Calu3 (cell line): ENCODE measurements at regions not wholly inside any gene's neighbourhood (a gene's known extent, or its start where the extent isn't known, plus 50 kb on each side); places are given as distances from the start of the nearest gene placed in this dataset.

ENCODE experiments used
- BruUV-seq: library from RNA; stranded (reverse); fragments of 400-500 nt; replicated peaks from 2 replicates; lab custom pipeline; 2021; lab: Mats Ljungman, UMichigan
- CTCF ChIA-PET: fragments of 300-600 bp; sonication (Branson Sonifier 250); formaldehyde crosslinking; loops from one replicate; lab custom pipeline; 2022; ENCODE audit warnings: antibody characterized with exemption; lab: Charles Lee
- DNase-seq: peaks from one replicate; pipeline ENCODE4 v3.0.0; 2022
- H3K27ac Mint-ChIP-seq: one replicate; pipeline ENCODE4 v1.8.0; 2022; ENCODE audit warnings: mixed read lengths; ENCODE audit not compliant: unreplicated experiment
- H3K27me3 Mint-ChIP-seq: one replicate; pipeline ENCODE4 v1.8.0; 2022; ENCODE audit warnings: mixed read lengths; ENCODE audit not compliant: unreplicated experiment
- H3K36me3 Mint-ChIP-seq: one replicate; pipeline ENCODE4 v1.8.0; 2022; ENCODE audit warnings: mild to moderate bottlenecking, moderate library complexity, mixed read lengths; ENCODE audit not compliant: insufficient read depth, unreplicated experiment
- H3K4me1 Mint-ChIP-seq: one replicate; pipeline ENCODE4 v1.8.0; 2022; ENCODE audit warnings: mild to moderate bottlenecking, low read depth, mixed read lengths; ENCODE audit not compliant: unreplicated experiment
- H3K4me3 Mint-ChIP-seq: one replicate; pipeline ENCODE4 v1.8.0; 2022; ENCODE audit warnings: mild to moderate bottlenecking, low read depth, moderate library complexity, mixed read lengths; ENCODE audit not compliant: unreplicated experiment
- H3K9me3 Mint-ChIP-seq: one replicate; pipeline ENCODE4 v1.8.0; 2022; ENCODE audit warnings: low read depth, mixed read lengths; ENCODE audit not compliant: unreplicated experiment
- intact Hi-C: fragments of 100-400 bp; cut with micrococcal nuclease; formaldehyde crosslinking; loops from one replicate; pipeline ENCODE4 v1.10.0; 2022; ENCODE audit not compliant: unreplicated experiment
- TF ChIP-seq, protein P1 (sequence below): fragments of 200-600 bp; IDR thresholded peaks from one replicate; pipeline ENCODE4 v1.8.0; 2022; ENCODE audit warnings: antibody characterized with exemption; ENCODE audit not compliant: unreplicated experiment

DNA sequence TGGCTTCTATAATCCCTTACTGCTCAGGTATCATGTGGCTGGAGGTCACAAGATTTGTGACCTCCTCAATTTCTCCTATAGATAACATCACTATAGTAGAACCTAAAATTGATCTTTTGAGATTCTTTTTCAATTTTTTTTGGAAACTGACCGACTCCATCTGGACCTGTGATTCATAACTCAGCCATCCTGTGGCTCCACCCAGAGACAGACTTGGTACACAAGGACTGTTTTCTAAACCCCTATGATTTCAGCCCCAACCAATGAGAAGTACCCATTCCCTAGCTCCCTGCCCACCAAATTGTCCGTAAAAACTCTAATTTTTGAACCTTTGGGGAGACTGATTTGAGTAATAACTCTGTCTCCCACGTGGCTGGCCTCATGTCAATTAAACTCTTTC, 148.9 kb downstream of the SYT10 start:
- no peak for DNase-seq
- no TSS peak for BruUV-seq
- intact Hi-C loops: loop anchor here (10.0 kb wide), 2 partner anchors 346 to 536 kb away; partner anchors contain the start of gene YARS2
- Mint-ChIP-seq H3K9me3 (no peaks in the 10 kb centered on the region), H3K36me3 (no peaks in the 10 kb centered on the region), H3K4me3 (no peak overlapping the region), H3K27ac (no peak overlapping the region), H3K27me3 (no peaks in the 10 kb centered on the region), H3K4me1 (peaks cover 24% of the 10 kb centered on the region)
- TF ChIP-seq, protein P1, sequence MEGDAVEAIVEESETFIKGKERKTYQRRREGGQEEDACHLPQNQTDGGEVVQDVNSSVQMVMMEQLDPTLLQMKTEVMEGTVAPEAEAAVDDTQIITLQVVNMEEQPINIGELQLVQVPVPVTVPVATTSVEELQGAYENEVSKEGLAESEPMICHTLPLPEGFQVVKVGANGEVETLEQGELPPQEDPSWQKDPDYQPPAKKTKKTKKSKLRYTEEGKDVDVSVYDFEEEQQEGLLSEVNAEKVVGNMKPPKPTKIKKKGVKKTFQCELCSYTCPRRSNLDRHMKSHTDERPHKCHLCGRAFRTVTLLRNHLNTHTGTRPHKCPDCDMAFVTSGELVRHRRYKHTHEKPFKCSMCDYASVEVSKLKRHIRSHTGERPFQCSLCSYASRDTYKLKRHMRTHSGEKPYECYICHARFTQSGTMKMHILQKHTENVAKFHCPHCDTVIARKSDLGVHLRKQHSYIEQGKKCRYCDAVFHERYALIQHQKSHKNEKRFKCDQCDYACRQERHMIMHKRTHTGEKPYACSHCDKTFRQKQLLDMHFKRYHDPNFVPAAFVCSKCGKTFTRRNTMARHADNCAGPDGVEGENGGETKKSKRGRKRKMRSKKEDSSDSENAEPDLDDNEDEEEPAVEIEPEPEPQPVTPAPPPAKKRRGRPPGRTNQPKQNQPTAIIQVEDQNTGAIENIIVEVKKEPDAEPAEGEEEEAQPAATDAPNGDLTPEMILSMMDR: no peak
- CTCF ChIA-PET: no interaction called here

DNA sequence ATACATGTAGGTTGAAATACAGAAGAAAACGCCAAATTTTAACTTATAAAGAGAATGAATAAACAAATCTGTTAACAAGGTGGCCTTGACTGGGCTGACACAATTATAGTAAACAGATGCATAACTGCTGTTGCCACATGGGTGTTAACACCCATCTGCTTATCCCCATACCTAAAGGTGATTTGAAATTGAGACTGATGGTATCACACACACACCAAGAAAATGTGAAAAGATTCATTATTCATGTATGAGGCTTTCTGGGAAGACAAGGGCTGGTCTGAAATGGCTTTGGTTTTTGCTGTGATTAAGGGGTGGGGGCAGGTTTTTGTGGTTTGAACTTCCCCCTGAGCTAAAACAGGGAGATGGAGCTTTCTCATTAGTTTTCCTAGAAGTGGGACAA, 156.6 kb downstream of the SYT10 start:
- CTCF ChIA-PET: no interaction called here
- no TSS peak for BruUV-seq
- no peak for DNase-seq
- H3K4me3 Mint-ChIP-seq: no peak overlapping the region
- no peaks in the 10 kb centered on the region for H3K36me3 Mint-ChIP-seq
- no peaks in the 10 kb centered on the region for H3K27me3 Mint-ChIP-seq
- no peak overlapping the region for H3K27ac Mint-ChIP-seq
- intact Hi-C loops: no loop called here
- H3K9me3 Mint-ChIP-seq: peaks cover 3% of the 10 kb centered on the region
- H3K4me1 Mint-ChIP-seq: no peaks in the 10 kb centered on the region
- TF ChIP-seq, protein P1: no peak

DNA sequence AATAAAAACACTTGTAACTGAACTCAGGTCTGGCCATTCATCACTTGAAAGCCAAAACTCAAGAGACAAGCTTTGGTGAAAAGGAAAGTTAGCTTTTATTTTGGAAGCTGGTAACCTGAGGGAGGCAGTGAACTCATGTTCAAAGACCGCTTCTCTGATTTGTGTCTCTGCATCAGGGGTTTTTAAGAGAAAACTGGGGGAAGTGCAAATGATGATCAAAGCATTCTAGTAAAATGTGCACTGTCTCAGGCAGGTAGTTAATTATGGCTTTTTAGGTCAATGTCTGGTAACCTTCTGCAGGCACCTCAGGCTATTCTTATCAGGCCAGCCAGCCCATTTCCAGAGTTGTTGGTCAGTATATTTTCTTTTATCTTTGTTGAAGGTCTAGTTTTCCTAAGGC, 162.2 kb downstream of the SYT10 start:
- H3K4me3 Mint-ChIP-seq: no peak overlapping the region
- peaks cover 10% of the 10 kb centered on the region for H3K9me3 Mint-ChIP-seq
- DNase-seq: no peak
- no peaks in the 10 kb centered on the region for H3K4me1 Mint-ChIP-seq
- H3K27ac Mint-ChIP-seq: no peak overlapping the region
- H3K27me3 Mint-ChIP-seq: no peaks in the 10 kb centered on the region
- no TSS peak for BruUV-seq
- CTCF ChIA-PET: interaction anchor here (0.6 kb wide), 1 partner anchor 24 kb away, joined by 5 read pairs; no protein-coding TSS in a partner anchor
- TF ChIP-seq, protein P1: no peak
- intact Hi-C loops: no loop called here
- H3K36me3 Mint-ChIP-seq: no peaks in the 10 kb centered on the region

DNA sequence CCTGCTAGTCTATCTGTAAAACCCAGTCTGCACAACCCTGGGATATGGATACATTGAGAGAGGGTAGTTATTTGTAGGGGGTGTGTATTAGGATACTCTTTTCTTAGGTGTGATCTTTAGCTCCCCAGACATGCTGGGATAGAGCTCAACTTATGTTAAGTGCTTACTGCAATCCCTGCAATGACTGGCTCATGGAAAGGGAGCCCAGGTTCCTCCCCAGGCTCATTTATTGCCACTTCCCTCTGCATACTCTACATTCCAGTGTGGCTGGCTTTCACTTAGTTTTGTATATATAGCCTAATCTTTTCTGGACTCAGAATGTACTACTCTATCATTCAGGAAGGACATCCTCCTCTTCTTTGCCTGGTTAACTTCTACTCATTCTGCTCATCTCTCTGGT, 172.0 kb downstream of the SYT10 start:
- Mint-ChIP-seq H3K36me3 (no peaks in the 10 kb centered on the region), H3K9me3 (peaks cover 3% of the 10 kb centered on the region), H3K27me3 (no peaks in the 10 kb centered on the region), H3K4me3 (no peak overlapping the region), H3K4me1 (peaks cover 11% of the 10 kb centered on the region), H3K27ac (no peak overlapping the region)
- DNase-seq: no peak
- BruUV-seq: no TSS peak
- CTCF ChIA-PET: interaction anchor here (1.5 kb wide), 1 partner anchor 55 kb away, joined by 4 read pairs; no protein-coding TSS in a partner anchor
- intact Hi-C loops: no loop called here
- TF ChIP-seq, protein P1: no peak
